A549 (cell line): ENCODE measurements at regions not wholly inside any gene's neighbourhood (a gene's known extent, or its start where the extent isn't known, plus 50 kb on each side); places are given as distances from the start of the nearest gene placed in this dataset.

ENCODE experiments used
- ATAC-seq, 2 experiments: fragments of 200-7000 bp in 1 of 2; fragments of >200 bp in 1 of 2; cut with Nextera tagmentation in 1 of 2; cut with Tn5 transposase in 1 of 2; 3 replicates each; pipeline versions ENCODE4 v1.8.0 to v1.9.1; 2018 to 2020; ENCODE audit warnings: mild to moderate bottlenecking in 1 of 2, moderate library complexity in 1 of 2
- CTCF ChIA-PET: fragments of 300-600 bp; sonication (Branson Sonifier 250); formaldehyde crosslinking; extraction: SDS; loops from one replicate; lab custom pipeline; 2021; ENCODE audit warnings: antibody characterized with exemption, inconsistent platforms; lab: Yijun Ruan, JAX
- POLR2A ChIA-PET: fragments of 350-600 bp; formaldehyde crosslinking; extraction: SDS; loops from one replicate; lab custom pipeline; 2021; ENCODE audit warnings: antibody characterized with exemption, inconsistent platforms; lab: Yijun Ruan, JAX
- DNase-seq, 2 experiments: peaks; one replicate each; pipeline versions ENCODE4 v3.0.0 to v3.0.0-alpha.2; 2011 to 2016; ENCODE audit warnings: low read depth in 1 of 2, low spot score in 1 of 2
- FAIRE-seq: peaks from 2 replicates; lab custom pipeline; 2011; peaks lifted over from hg19 to GRCh38; lab: Jason Lieb, UNC
- H3K27ac ChIP-seq, 2 experiments: fragments of >200 bp; sonication (Bioruptor Twin); formaldehyde crosslinking; 3 replicates each; pipeline ENCODE4 v1.5.1; 2016 to 2017
- H3K4me1 ChIP-seq: fragments of >200 bp; sonication (Bioruptor Twin); formaldehyde crosslinking; 3 replicates; pipeline ENCODE4 v1.6.1; 2016
- H3K4me2 ChIP-seq: fragments of >200 bp; sonication (Bioruptor Twin); formaldehyde crosslinking; 3 replicates; pipeline ENCODE4 v1.6.1; 2016
- H3K4me3 ChIP-seq: fragments of >200 bp; sonication (Bioruptor Twin); formaldehyde crosslinking; 3 replicates; pipeline ENCODE4 v1.5.1; 2016
- H3K9me3 ChIP-seq: fragments of >200 bp; sonication (Bioruptor Twin); formaldehyde crosslinking; 3 replicates; pipeline ENCODE4 v1.6.1; 2016
- CEBPB ChIP-seq, 2 experiments: fragments of >200 bp in 1 of 2; sonication (Bioruptor Twin) in 1 of 2; formaldehyde crosslinking in 1 of 2; IDR thresholded peaks; 2 replicates each; pipeline ENCODE4 v1.6.1; 2012 to 2016
- CHD4 ChIP-seq: fragments of 200-600 bp; sonication (generic); IDR thresholded peaks from 2 replicates; pipeline ENCODE4 v1.6.1; 2016; ENCODE audit warnings: antibody characterized with exemption, mild to moderate bottlenecking, borderline replicate concordance
- EHMT2 ChIP-seq: fragments of 200-600 bp; sonication (generic); IDR thresholded peaks from 2 replicates; pipeline ENCODE4 v1.6.1; 2016; ENCODE audit warnings: antibody characterized with exemption, low read depth, mild to moderate bottlenecking, moderate library complexity
- ESRRA ChIP-seq: fragments of 150-350 bp; IDR thresholded peaks from 2 replicates; pipeline ENCODE4 v1.6.1; 2014; ENCODE audit warnings: mild to moderate bottlenecking, low read length, borderline replicate concordance
- FOSB ChIP-seq: fragments of 250-450 bp; sonication (Bioruptor Pico); IDR thresholded peaks from 2 replicates; pipeline ENCODE4 v1.5.0; 2020; ENCODE audit warnings: mild to moderate bottlenecking, moderate library complexity
- FOSL2 ChIP-seq, 2 experiments: fragments of 450-650 bp in 1 of 2; fragments of >200 bp in 1 of 2; sonication (Bioruptor Twin) in 1 of 2; formaldehyde crosslinking; IDR thresholded peaks; 2 replicates each; pipeline versions ENCODE4 v1.5.0 to v1.6.1; 2016 to 2020; ENCODE audit warnings: mild to moderate bottlenecking in 1 of 2, moderate library complexity in 1 of 2
- GATA3 ChIP-seq: IDR thresholded peaks from 2 replicates; pipeline ENCODE4 v1.6.1; 2012; ENCODE audit warnings: borderline replicate concordance
- HOXB13 ChIP-seq: fragments of 250-450 bp; sonication (Bioruptor Pico); IDR thresholded peaks from 2 replicates; pipeline ENCODE4 v1.5.0; 2020; ENCODE audit warnings: low read depth, mild to moderate bottlenecking, moderate library complexity
- JUN ChIP-seq, 2 experiments: fragments of >200 bp; sonication (Bioruptor Twin); formaldehyde crosslinking; IDR thresholded peaks; 2 replicates in 1 of 2; 3 replicates in 1 of 2; pipeline ENCODE4 v1.6.1; 2016 to 2017
- MAFK ChIP-seq: fragments of 450-650 bp; IDR thresholded peaks from 2 replicates; pipeline ENCODE4 v1.6.1; 2014; ENCODE audit not compliant: partially characterized antibody
- MAZ ChIP-seq: fragments of 150-350 bp; IDR thresholded peaks from 2 replicates; pipeline ENCODE4 v1.6.1; 2014; ENCODE audit warnings: antibody characterized with exemption, low read depth, low read length, borderline replicate concordance
- NPAS2 ChIP-seq: fragments of 250-450 bp; sonication (Bioruptor Pico); IDR thresholded peaks from 2 replicates; pipeline ENCODE4 v1.8.0; 2022; ENCODE audit warnings: mild to moderate bottlenecking, moderate library complexity, borderline replicate concordance
- NR3C1 ChIP-seq: fragments of >200 bp; sonication (Bioruptor Twin); formaldehyde crosslinking; IDR thresholded peaks from 3 replicates; pipeline ENCODE4 v1.6.1; 2017
- POLR2A ChIP-seq: IDR thresholded peaks from 2 replicates; pipeline ENCODE4 v1.6.1; 2012; ENCODE audit warnings: mild to moderate bottlenecking, low read length
- POLR2AphosphoS2 ChIP-seq: conservative IDR thresholded peaks from 2 replicates; pipeline ENCODE4 v1.6.1; 2012; ENCODE audit warnings: low read length, improper control_type of control experiment, inconsistent platforms
- RAD21 ChIP-seq, 2 experiments: fragments of >200 bp in 1 of 2; sonication (Bioruptor Twin) in 1 of 2; formaldehyde crosslinking in 1 of 2; IDR thresholded peaks in 1 of 2; conservative IDR thresholded peaks in 1 of 2; 2 replicates in 1 of 2; 3 replicates in 1 of 2; pipeline ENCODE4 v1.6.1; 2012 to 2018; ENCODE audit warnings: inconsistent platforms in 1 of 2
- RNF2 ChIP-seq: fragments of 200-600 bp; sonication (generic); IDR thresholded peaks from 2 replicates; pipeline ENCODE4 v1.6.1; 2016; ENCODE audit warnings: low read depth, mild to moderate bottlenecking, antibody characterized with exemption, moderate library complexity, borderline replicate concordance
- SREBF2 ChIP-seq: fragments of 450-650 bp; IDR thresholded peaks from 2 replicates; pipeline ENCODE4 v1.6.1; 2014; ENCODE audit warnings: mild to moderate bottlenecking, moderate library complexity
- TFCP2L1 ChIP-seq: fragments of 250-450 bp; sonication (Bioruptor Pico); IDR thresholded peaks from 2 replicates; pipeline ENCODE4 v1.5.0; 2021; ENCODE audit warnings: mild to moderate bottlenecking
- whole genome bisulfite sequencing: methylation state at CpG from one replicate; pipeline ENCODE4 v1.1.6; 2017; ENCODE audit errors: missing lambda C conversion rate; 5-methylcytosine and 5-hydroxymethylcytosine counted together
- TF ChIP-seq, protein P1 (sequence below): fragments of 200-600 bp; sonication (generic); IDR thresholded peaks from 2 replicates; pipeline ENCODE4 v1.6.1; 2016; ENCODE audit warnings: antibody characterized with exemption, mild to moderate bottlenecking, moderate library complexity
- TF ChIP-seq, protein P2 (sequence below): fragments of 150-350 bp; IDR thresholded peaks from 2 replicates; pipeline ENCODE4 v1.6.1; 2014; ENCODE audit warnings: low read depth, mild to moderate bottlenecking, low read length
- TF ChIP-seq, protein P3 (sequence below): fragments of 250-450 bp; sonication (Bioruptor Pico); IDR thresholded peaks from 2 replicates; pipeline ENCODE4 v1.5.0; 2021; ENCODE audit warnings: mild to moderate bottlenecking, moderate library complexity, borderline replicate concordance
- TF ChIP-seq, protein P4 (sequence below): fragments of >200 bp; sonication (Bioruptor Twin); formaldehyde crosslinking; IDR thresholded peaks from 2 replicates; pipeline ENCODE4 v1.6.1; 2016

DNA sequence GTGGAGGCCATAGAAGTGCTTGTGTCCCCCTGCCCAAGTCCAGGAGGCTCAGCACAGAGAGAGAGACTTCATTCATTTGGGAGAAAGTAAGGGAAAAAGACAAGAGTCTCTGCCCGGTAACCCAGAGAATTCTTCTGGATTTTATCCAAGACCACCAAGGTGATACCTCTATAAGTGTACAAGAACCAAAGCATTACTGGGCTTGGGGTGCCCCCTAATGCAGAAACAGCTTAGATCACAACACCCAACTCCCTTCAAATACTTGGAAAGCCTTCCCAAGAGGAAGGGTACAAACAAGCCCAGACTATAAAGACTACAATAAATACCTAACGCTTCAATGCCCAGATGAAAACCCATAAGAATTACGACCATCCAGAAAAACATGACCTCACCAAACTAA lies 119.7 kb upstream of the PDE3A start:
- ChIA-PET POLR2A (no interaction called here), CTCF (interaction anchor here (0.6 kb wide), 1 partner anchor 29 kb away, joined by 4 read pairs; no protein-coding TSS in a partner anchor)
- FAIRE-seq (no peak), DNase-seq (peak in 1 of 2 experiments; percentile 13), ATAC-seq (no peak)
- no peaks in the 10 kb centered on the region for H3K9me3 ChIP-seq
- no peak overlapping the region for H3K4me3 ChIP-seq
- H3K27ac ChIP-seq, result no peak overlapping the region
- WGBS, result 64% methylated on average over 3 of the region's 3 CpGs
- TF ChIP-seq RAD21 (conservative IDR thresholded peaks at IDR 0.05 in 1 of 2, IDR thresholded peaks at IDR 0.05 in 1 of 2), result peak in 1 of 2 experiments; percentile 42; a peak in 2 of 5 replicates
- no peak for TF ChIP-seq CHD4
- H3K4me2 ChIP-seq, result no peak overlapping the region
- H3K4me1 ChIP-seq, result no peaks in the 10 kb centered on the region

DNA sequence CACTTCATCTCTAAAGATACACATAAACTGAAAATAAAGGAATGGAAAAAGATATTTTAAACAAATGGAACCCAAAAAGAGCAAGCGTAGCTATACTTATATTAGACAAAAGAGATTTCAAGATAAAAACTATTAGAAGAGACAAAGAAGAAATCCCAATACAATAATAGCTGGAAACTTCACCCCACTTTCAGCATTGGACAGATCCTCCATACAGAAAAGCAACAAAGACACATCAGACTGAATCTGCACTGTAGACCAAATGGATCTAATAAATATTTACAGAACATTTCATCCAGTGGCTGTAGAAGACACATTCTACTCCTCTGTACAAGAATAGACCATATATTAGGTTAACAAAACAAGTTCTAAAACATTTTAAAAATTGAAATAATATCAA lies 117.6 kb upstream of the PDE3A start:
- WGBS, result 65% methylated on average over 1 of the region's 1 CpG
- Histone ChIP-seq H3K4me3 (no peak overlapping the region), H3K9me3 (no peaks in the 10 kb centered on the region), H3K27ac (no peak overlapping the region), H3K4me2 (no peak overlapping the region), H3K4me1 (no peaks in the 10 kb centered on the region)
- ChIA-PET POLR2A (no interaction called here), CTCF (no interaction called here)
- no peak for TF ChIP-seq HOXB13 (CRISPR knock-in tag)
- no peak for TF ChIP-seq JUN (IDR thresholded peaks at IDR 0.05)
- TF ChIP-seq GATA3, result no peak
- TF ChIP-seq MAZ, result no peak
- TF ChIP-seq POLR2AphosphoS2, result no peak
- no peak for TF ChIP-seq EHMT2
- TF ChIP-seq, protein P1, sequence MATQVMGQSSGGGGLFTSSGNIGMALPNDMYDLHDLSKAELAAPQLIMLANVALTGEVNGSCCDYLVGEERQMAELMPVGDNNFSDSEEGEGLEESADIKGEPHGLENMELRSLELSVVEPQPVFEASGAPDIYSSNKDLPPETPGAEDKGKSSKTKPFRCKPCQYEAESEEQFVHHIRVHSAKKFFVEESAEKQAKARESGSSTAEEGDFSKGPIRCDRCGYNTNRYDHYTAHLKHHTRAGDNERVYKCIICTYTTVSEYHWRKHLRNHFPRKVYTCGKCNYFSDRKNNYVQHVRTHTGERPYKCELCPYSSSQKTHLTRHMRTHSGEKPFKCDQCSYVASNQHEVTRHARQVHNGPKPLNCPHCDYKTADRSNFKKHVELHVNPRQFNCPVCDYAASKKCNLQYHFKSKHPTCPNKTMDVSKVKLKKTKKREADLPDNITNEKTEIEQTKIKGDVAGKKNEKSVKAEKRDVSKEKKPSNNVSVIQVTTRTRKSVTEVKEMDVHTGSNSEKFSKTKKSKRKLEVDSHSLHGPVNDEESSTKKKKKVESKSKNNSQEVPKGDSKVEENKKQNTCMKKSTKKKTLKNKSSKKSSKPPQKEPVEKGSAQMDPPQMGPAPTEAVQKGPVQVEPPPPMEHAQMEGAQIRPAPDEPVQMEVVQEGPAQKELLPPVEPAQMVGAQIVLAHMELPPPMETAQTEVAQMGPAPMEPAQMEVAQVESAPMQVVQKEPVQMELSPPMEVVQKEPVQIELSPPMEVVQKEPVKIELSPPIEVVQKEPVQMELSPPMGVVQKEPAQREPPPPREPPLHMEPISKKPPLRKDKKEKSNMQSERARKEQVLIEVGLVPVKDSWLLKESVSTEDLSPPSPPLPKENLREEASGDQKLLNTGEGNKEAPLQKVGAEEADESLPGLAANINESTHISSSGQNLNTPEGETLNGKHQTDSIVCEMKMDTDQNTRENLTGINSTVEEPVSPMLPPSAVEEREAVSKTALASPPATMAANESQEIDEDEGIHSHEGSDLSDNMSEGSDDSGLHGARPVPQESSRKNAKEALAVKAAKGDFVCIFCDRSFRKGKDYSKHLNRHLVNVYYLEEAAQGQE, result peak; percentile 39; the same call in 1 of the 2 replicates
- DNase-seq, result no peak
- FAIRE-seq, result no peak
- no peak for ATAC-seq

DNA sequence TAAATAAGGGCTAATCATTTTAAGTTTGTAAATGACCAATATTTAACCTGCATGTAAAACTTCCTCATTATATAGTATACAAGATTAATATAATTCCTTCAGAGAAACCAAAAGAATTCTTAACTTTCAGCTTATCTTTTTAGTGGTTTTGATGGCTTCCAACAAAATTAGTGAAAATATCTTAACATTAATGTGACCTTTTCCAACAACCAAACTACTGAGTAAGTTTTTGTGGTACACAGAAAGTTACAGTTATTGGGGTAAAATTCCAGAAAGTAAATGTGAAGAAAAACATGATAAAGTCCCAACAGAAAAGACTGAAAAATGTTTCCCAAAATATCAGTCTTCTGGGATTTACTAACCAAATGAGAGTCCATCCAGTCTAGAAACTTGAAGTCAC lies 111.0 kb upstream of the PDE3A start:
- CTCF ChIA-PET, result no interaction called here
- POLR2A ChIA-PET, result no interaction called here
- no peak overlapping the region for H3K4me2 ChIP-seq
- H3K4me3 ChIP-seq, result no peak overlapping the region
- peaks cover 4% of the 10 kb centered on the region; the same call in 1 of the 3 replicates for H3K4me1 ChIP-seq
- H3K9me3 ChIP-seq, result no peaks in the 10 kb centered on the region
- ATAC-seq (no peak), FAIRE-seq (no peak), DNase-seq (no peak)
- TF ChIP-seq SREBF2, result no peak
- TF ChIP-seq RAD21 (conservative IDR thresholded peaks at IDR 0.05 in 1 of 2, IDR thresholded peaks at IDR 0.05 in 1 of 2), result no peak
- no peak for TF ChIP-seq MAFK
- TF ChIP-seq POLR2A, result no peak
- no peak overlapping the region for H3K27ac ChIP-seq

DNA sequence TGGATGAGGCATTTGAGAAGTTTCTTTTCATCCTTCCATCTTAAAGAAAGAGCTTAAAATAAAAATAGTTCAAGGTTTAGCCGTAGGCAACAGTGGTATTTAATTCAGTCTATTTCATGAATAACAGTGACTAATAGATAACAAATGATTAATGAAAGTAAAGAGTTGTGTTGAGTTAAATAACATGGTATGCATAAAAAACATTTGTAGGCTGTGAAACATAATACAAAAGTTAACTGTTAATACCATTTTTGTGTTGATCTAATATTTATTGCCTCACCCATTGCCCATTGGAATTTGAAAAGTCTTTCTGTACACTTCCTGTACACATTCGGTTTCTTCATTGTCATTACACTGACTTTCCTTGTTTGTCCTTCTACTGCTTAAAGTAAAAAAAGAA lies 108.6 kb upstream of the PDE3A start:
- no peak for ATAC-seq
- peak; percentile 46 for FAIRE-seq
- no peaks in the 10 kb centered on the region for H3K9me3 ChIP-seq
- no peak for DNase-seq
- POLR2A ChIA-PET, result interaction anchor here (0.7 kb wide), 1 partner anchor 327 kb away, joined by 4 read pairs; no protein-coding TSS in a partner anchor
- WGBS, result 20% methylated on average over 2 of the region's 2 CpGs
- H3K4me3 ChIP-seq, result no peak overlapping the region
- CTCF ChIA-PET, result no interaction called here
- no peak for TF ChIP-seq NPAS2
- TF ChIP-seq RNF2, result no peak
- TF ChIP-seq TFCP2L1 (CRISPR knock-in tag), result no peak
- TF ChIP-seq FOSB (CRISPR knock-in tag), result no peak
- no peak for TF ChIP-seq ESRRA
- no peak for TF ChIP-seq NR3C1
- no peak for TF ChIP-seq EHMT2
- TF ChIP-seq CEBPB (IDR thresholded peaks at IDR 0.05), result no peak
- TF ChIP-seq, protein P2, sequence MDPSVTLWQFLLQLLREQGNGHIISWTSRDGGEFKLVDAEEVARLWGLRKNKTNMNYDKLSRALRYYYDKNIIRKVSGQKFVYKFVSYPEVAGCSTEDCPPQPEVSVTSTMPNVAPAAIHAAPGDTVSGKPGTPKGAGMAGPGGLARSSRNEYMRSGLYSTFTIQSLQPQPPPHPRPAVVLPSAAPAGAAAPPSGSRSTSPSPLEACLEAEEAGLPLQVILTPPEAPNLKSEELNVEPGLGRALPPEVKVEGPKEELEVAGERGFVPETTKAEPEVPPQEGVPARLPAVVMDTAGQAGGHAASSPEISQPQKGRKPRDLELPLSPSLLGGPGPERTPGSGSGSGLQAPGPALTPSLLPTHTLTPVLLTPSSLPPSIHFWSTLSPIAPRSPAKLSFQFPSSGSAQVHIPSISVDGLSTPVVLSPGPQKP, result no peak
- TF ChIP-seq, protein P3, sequence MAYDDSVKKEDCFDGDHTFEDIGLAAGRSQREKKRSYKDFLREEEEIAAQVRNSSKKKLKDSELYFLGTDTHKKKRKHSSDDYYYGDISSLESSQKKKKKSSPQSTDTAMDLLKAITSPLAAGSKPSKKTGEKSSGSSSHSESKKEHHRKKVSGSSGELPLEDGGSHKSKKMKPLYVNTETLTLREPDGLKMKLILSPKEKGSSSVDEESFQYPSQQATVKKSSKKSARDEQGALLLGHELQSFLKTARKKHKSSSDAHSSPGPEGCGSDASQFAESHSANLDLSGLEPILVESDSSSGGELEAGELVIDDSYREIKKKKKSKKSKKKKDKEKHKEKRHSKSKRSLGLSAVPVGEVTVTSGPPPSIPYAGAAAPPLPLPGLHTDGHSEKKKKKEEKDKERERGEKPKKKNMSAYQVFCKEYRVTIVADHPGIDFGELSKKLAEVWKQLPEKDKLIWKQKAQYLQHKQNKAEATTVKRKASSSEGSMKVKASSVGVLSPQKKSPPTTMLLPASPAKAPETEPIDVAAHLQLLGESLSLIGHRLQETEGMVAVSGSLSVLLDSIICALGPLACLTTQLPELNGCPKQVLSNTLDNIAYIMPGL (CRISPR knock-in tag), result no peak
- TF ChIP-seq, protein P4, sequence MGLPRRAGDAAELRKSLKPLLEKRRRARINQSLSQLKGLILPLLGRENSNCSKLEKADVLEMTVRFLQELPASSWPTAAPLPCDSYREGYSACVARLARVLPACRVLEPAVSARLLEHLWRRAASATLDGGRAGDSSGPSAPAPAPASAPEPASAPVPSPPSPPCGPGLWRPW, result no peak
- no peak for TF ChIP-seq CHD4
- TF ChIP-seq POLR2A, result no peak
- no peak for TF ChIP-seq FOSL2 (IDR thresholded peaks at IDR 0.05)
- no peak; the same call in 1 of the 2 replicates for TF ChIP-seq FOSL2 (CRISPR knock-in tag; IDR thresholded peaks at IDR 0.05)
- TF ChIP-seq HOXB13 (CRISPR knock-in tag), result no peak
- H3K4me1 ChIP-seq, result peaks cover 6% of the 10 kb centered on the region; the same call in 1 of the 3 replicates
- H3K27ac ChIP-seq, result no peak overlapping the region
- H3K4me2 ChIP-seq, result peak overlapping the region; percentile 41; the same call in 2 of the 3 replicates
